Chondrocyte (in vitro differentiated cells): ENCODE measurements at regions not wholly inside any gene's neighbourhood (a gene's known extent, or its start where the extent isn't known, plus 50 kb on each side); places are given as distances from the start of the nearest gene placed in this dataset.

Experiments used
- DNase-seq: peaks from one replicate; pipeline ENCODE4 v3.0.0; 2021; ENCODE audit warnings: mixed read lengths, low spot score
- H3K27ac Mint-ChIP-seq: one replicate; pipeline ENCODE4 v1.8.0; 2021; ENCODE audit warnings: mild to moderate bottlenecking, moderate library complexity, mixed read lengths; ENCODE audit not compliant: unreplicated experiment
- H3K27me3 Mint-ChIP-seq: 2 replicates; pipeline ENCODE4 v1.8.0; 2021; ENCODE audit warnings: low read depth, mixed read lengths
- H3K36me3 Mint-ChIP-seq: 2 replicates; pipeline ENCODE4 v1.8.0; 2021; ENCODE audit warnings: low read depth, mixed read lengths
- H3K4me1 Mint-ChIP-seq: 2 replicates; pipeline ENCODE4 v1.8.0; 2021; ENCODE audit warnings: low read depth, mild to moderate bottlenecking, mixed read lengths
- H3K4me3 Mint-ChIP-seq: one replicate; pipeline ENCODE4 v1.8.0; 2021; ENCODE audit warnings: mild to moderate bottlenecking, moderate library complexity, mixed read lengths; ENCODE audit not compliant: unreplicated experiment
- H3K9me3 Mint-ChIP-seq: 2 replicates; pipeline ENCODE4 v1.8.0; 2021; ENCODE audit warnings: low read depth, mixed read lengths
- CTCF ChIP-seq: fragments of 200-600 bp; sonication (generic); IDR thresholded peaks from 2 replicates; pipeline ENCODE4 v1.5.0; 2021; ENCODE audit warnings: antibody characterized with exemption, mild to moderate bottlenecking, moderate library complexity

GRCh38 chr14:34169561-34169960, 218.7 kb upstream of the EGLN3 start:
- Mint-ChIP-seq H3K4me1 (peaks cover 11% of the 10 kb centered on the region), H3K9me3 (no peaks in the 10 kb centered on the region), H3K27me3 (peaks cover 19% of the 10 kb centered on the region), H3K36me3 (no peaks in the 10 kb centered on the region), H3K4me3 (no peak overlapping the region), H3K27ac (no peak overlapping the region)
- no peak for DNase-seq
- TF ChIP-seq CTCF = no peak

GRCh38 chr14:34168656-34169055, 217.8 kb upstream of the EGLN3 start:
- H3K9me3 Mint-ChIP-seq = no peaks in the 10 kb centered on the region
- H3K4me1 Mint-ChIP-seq = peaks cover 11% of the 10 kb centered on the region
- H3K4me3 Mint-ChIP-seq = no peak overlapping the region
- peaks cover 22% of the 10 kb centered on the region for H3K27me3 Mint-ChIP-seq
- no peak for DNase-seq
- H3K36me3 Mint-ChIP-seq = no peaks in the 10 kb centered on the region
- H3K27ac Mint-ChIP-seq = no peak overlapping the region
- TF ChIP-seq CTCF = no peak

GRCh38 chr14:34165847-34166350, 215.0 kb upstream of the EGLN3 start:
- Mint-ChIP-seq H3K36me3 (no peaks in the 10 kb centered on the region), H3K9me3 (no peaks in the 10 kb centered on the region), H3K27me3 (peaks cover 20% of the 10 kb centered on the region), H3K4me1 (no peaks in the 10 kb centered on the region), H3K27ac (no peak overlapping the region), H3K4me3 (no peak overlapping the region)
- TF ChIP-seq CTCF = no peak
- DNase-seq = no peak

GRCh38 chr14:34164162-34164864, 213.4 kb upstream of the EGLN3 start:
- no peaks in the 10 kb centered on the region for H3K4me1 Mint-ChIP-seq
- peaks cover 22% of the 10 kb centered on the region for H3K27me3 Mint-ChIP-seq
- no peak overlapping the region for H3K27ac Mint-ChIP-seq
- no peak for TF ChIP-seq CTCF
- no peaks in the 10 kb centered on the region for H3K36me3 Mint-ChIP-seq
- no peak overlapping the region for H3K4me3 Mint-ChIP-seq
- no peak for DNase-seq
- no peaks in the 10 kb centered on the region for H3K9me3 Mint-ChIP-seq

- Mint-ChIP-seq H3K27ac (no peak overlapping the region), H3K27me3 (peaks cover 18% of the 10 kb centered on the region), H3K9me3 (no peaks in the 10 kb centered on the region), H3K36me3 (no peaks in the 10 kb centered on the region), H3K4me3 (no peak overlapping the region), H3K4me1 (no peaks in the 10 kb centered on the region)
- TF ChIP-seq CTCF = no peak
- DNase-seq = no peak
Measured at GRCh38 chr14:34161351-34162082, 210.6 kb upstream of the EGLN3 start.
